ENCODE measurements at regions not wholly inside any gene's neighbourhood (a gene's known extent, or its start where the extent isn't known, plus 50 kb on each side); places are given as distances from the start of the nearest gene placed in this dataset.

GRCh38 chr4:167544391-167544790, 310.1 kb upstream of the SPOCK3 start:
- Histone ChIP-seq H3K36me3 (no peaks in the 10 kb centered on the region), H3K9me3 (no peaks in the 10 kb centered on the region), H3K4me1 (no peaks in the 10 kb centered on the region), H3K27ac (no peak overlapping the region), H3K4me3 (no peak overlapping the region), H3K27me3 (no peaks in the 10 kb centered on the region)
- DNase-seq = no peak
- ATAC-seq (ENCODE audit: low FRiP score in 2 of 2) = no peak
- TF ChIP-seq POLR2AphosphoS5 (IDR thresholded peaks at IDR 0.05) (no peak), CTCF (IDR thresholded peaks at IDR 0.05) (no peak), EP300 (IDR thresholded peaks at IDR 0.05) (no peak), POLR2A (IDR thresholded peaks at IDR 0.05) (no peak)
- WGBS, 2 donors = 53 to 67% methylated on average over 1 of the region's 1 CpG

DNA sequence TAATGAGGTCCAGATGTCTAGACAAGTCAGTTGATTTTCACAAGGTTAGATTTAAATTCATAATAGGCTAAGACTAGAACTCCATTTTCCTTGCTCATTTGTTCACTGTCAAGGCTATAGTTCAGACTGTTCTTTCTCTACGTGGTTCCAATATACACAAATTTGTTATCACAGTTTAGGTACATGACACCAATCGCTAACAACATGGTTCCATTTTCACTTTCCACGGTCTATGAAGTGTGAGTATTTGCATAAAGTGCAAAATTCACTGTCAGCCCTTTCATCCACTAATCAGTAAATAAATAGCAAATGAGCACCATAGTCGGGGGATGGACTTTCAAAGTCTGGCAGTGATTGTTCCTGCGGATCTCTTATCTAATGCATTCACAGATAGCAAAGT, 315.7 kb upstream of the SPOCK3 start:
- 52 to 53% methylated on average over 5 of the region's 5 CpGs for WGBS, 2 donors
- Histone ChIP-seq H3K27me3 (no peaks in the 10 kb centered on the region), H3K4me1 (no peaks in the 10 kb centered on the region), H3K36me3 (no peaks in the 10 kb centered on the region), H3K27ac (no peak overlapping the region), H3K4me3 (no peak overlapping the region), H3K9me3 (no peaks in the 10 kb centered on the region)
- ATAC-seq (ENCODE audit: low FRiP score in 2 of 2) (no peak), DNase-seq (no peak)
- no peak for TF ChIP-seq EP300 (IDR thresholded peaks at IDR 0.05)
- no peak for TF ChIP-seq POLR2A (IDR thresholded peaks at IDR 0.05)
- TF ChIP-seq POLR2AphosphoS5 (IDR thresholded peaks at IDR 0.05) = no peak
- no peak for TF ChIP-seq CTCF (IDR thresholded peaks at IDR 0.05)

- DNase-seq (no peak), ATAC-seq (ENCODE audit: low FRiP score in 2 of 2) (no peak)
- H3K36me3 ChIP-seq = no peaks in the 10 kb centered on the region
- H3K27ac ChIP-seq = no peak overlapping the region
- WGBS, 2 donors = 82 to 91% methylated on average over 3 of the region's 3 CpGs
- H3K27me3 ChIP-seq = no peaks in the 10 kb centered on the region
- H3K4me3 ChIP-seq = no peak overlapping the region
- TF ChIP-seq POLR2AphosphoS5 (IDR thresholded peaks at IDR 0.05) = no peak
- no peaks in the 10 kb centered on the region for H3K4me1 ChIP-seq
- peaks cover 0 to 9% (median 0%) of the 10 kb centered on the region in 4 donors for H3K9me3 ChIP-seq
Measured at GRCh38 chr4:167555338-167556022, 321.2 kb upstream of the SPOCK3 start.

DNA sequence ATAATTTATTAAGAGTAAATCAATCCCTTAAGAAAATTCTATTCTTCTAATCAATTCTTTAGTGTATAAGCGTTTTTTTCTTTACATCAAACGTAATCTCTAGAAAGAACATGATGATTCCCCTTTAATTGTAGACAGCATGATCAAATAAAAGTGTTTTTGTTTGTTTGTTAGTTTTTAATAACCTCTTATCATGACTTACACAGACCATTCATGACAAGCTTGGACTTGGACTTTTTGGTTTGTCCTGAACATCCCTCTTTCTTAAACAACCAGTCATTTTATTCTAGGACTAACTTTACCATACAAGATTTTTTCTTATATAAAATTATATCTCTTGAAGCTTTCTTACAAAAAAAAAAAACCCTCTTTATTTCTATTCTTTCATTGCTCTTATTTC, 344.6 kb upstream of the SPOCK3 start:
- Histone ChIP-seq H3K27ac (no peak overlapping the region), H3K9me3 (peaks cover 0 to 6% (median 3%) of the 10 kb centered on the region in 4 donors), H3K4me3 (no peak overlapping the region), H3K27me3 (no peaks in the 10 kb centered on the region), H3K36me3 (no peaks in the 10 kb centered on the region), H3K4me1 (no peaks in the 10 kb centered on the region)
- no peak for DNase-seq
- TF ChIP-seq POLR2AphosphoS5 (IDR thresholded peaks at IDR 0.05) (no peak), CTCF (IDR thresholded peaks at IDR 0.05) (no peak), EP300 (IDR thresholded peaks at IDR 0.05) (no peak), POLR2A (IDR thresholded peaks at IDR 0.05) (no peak)
- 25 to 26% methylated on average over 2 of the region's 2 CpGs for WGBS, 2 donors
- no peak for ATAC-seq (ENCODE audit: low FRiP score in 2 of 2)

GRCh38 chr4:167581449-167581965, 347.2 kb upstream of the SPOCK3 start:
- DNase-seq = peak in 1 of 2 donors; percentile 68
- ATAC-seq (ENCODE audit: low FRiP score in 2 of 2) = peak; percentile 41 to 59
- Histone ChIP-seq H3K4me3 (no peak overlapping the region), H3K27me3 (no peaks in the 10 kb centered on the region), H3K9me3 (peaks cover 0 to 6% (median 3%) of the 10 kb centered on the region in 4 donors), H3K4me1 (no peaks in the 10 kb centered on the region), H3K36me3 (no peaks in the 10 kb centered on the region), H3K27ac (no peak overlapping the region)
- 91 to 100% methylated on average over 3 to 13 of the region's 19 CpGs for WGBS, 2 donors
- no peak for TF ChIP-seq POLR2A (IDR thresholded peaks at IDR 0.05)
- no peak for TF ChIP-seq EP300 (IDR thresholded peaks at IDR 0.05)
- no peak for TF ChIP-seq CTCF (IDR thresholded peaks at IDR 0.05)
- no peak for TF ChIP-seq POLR2AphosphoS5 (IDR thresholded peaks at IDR 0.05)
